ENCODE measurements at regions not wholly inside any gene's neighbourhood (a gene's known extent, or its start where the extent isn't known, plus 50 kb on each side); places are given as distances from the start of the nearest gene placed in this dataset.

DNA sequence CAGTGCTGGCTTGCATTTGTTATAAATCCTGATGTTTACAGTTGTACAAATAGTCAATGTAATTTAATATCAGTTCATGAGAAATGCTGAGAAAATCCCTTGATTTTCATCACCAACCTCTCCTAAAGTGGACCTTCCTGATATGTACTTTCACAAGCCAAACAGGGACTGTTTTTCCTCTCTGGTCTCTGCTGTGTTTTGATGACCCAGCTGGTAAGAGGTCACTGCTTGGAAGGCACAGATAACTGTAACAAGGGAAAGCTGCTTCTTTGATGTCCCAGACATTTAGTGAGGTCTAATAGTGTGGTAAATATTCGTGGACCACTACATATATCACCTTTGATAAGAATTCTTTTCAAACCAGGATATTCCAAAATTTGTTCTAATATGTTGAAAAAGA lies 68.7 kb upstream of the HAPLN1 start:
- Histone ChIP-seq H3K36me3 (ENCODE audit: control insufficient read depth, insufficient read depth, low read length) (no peaks in the 10 kb centered on the region), H4K20me1 (replicated peaks; ENCODE audit: control insufficient read depth, insufficient read depth, low read length) (no peaks in the 10 kb centered on the region), H3K4me1 (replicated peaks in 1 of 2; ENCODE audit: control insufficient read depth in 2 of 2, insufficient read depth in 2 of 2, low read length in 2 of 2) (no peaks in the 10 kb centered on the region), H3K9me3 (replicated peaks; ENCODE audit: control insufficient read depth, insufficient read depth, low read depth, low read length) (no peaks in the 10 kb centered on the region), H3K27ac (ENCODE audit: extremely low read depth, low read depth, low read length) (no peak overlapping the region), H2AFZ (ENCODE audit: low read depth, low read length) (no peak overlapping the region), H3K4me2 (ENCODE audit: insufficient read depth, low read length) (no peak overlapping the region), H3K27me3 (ENCODE audit: control insufficient read depth in 2 of 2, insufficient read depth in 2 of 2, low read length in 2 of 2) (no peaks in the 10 kb centered on the region), H3K4me3 (no peak overlapping the region), H3K9ac (ENCODE audit: insufficient read depth in 1 of 2, low read depth in 2 of 2, low read length in 2 of 2) (no peak overlapping the region), H3K9me1 (ENCODE audit: control insufficient read depth, insufficient read depth, low read length) (no peaks in the 10 kb centered on the region), H3K79me2 (ENCODE audit: control insufficient read depth, insufficient read depth, low read length) (no peaks in the 10 kb centered on the region)
- ATAC-seq = no peak
- ChIA-PET CTCF (ENCODE audit: low intra/inter-chr PET ratio) (no interaction called here), POLR2A (no interaction called here)
- TF ChIP-seq HMG20A (CRISPR knock-in tag; conservative IDR thresholded peaks at IDR 0.05) = no peak
- no peak for TF ChIP-seq ZNF75A (CRISPR knock-in tag; IDR thresholded peaks at IDR 0.05)
- FAIRE-seq = no peak
- intact Hi-C loops (cut with micrococcal nuclease) (no loop called here), in situ Hi-C loops (cut with MboI) (no loop called here)
- 0% methylated on average over 1 of the region's 1 CpG for WGBS (ENCODE audit: insufficient coverage, low coverage, missing lambda C conversion rate)
- no peak for DNase-seq (ENCODE audit: extremely low read depth in 1 of 4, low spot score in 3 of 4)
- no TSS peak for BruUV-seq (replicated peaks)

DNA sequence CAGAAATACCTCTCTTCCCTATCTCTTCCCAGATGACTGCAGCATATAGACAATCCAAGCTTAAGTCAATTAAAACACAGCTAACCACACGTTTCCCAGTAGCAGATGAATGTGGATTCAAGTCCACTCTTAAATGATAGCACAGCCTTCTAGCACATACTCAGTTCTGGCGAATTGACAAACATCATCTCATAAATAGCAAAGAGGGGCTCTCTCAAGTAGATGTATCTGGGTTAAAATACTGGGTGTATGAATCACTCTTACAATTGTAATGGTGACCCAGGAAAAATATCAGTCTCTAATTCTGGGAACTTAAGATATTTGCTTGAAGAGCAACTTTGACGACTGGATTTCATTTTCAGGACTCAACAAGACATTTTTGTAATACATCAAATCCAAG lies 67.0 kb upstream of the HAPLN1 start:
- Histone ChIP-seq H3K27ac (ENCODE audit: extremely low read depth, low read depth, low read length) (no peak overlapping the region), H3K4me1 (replicated peaks in 1 of 2; ENCODE audit: control insufficient read depth in 2 of 2, insufficient read depth in 2 of 2, low read length in 2 of 2) (no peaks in the 10 kb centered on the region), H3K79me2 (ENCODE audit: control insufficient read depth, insufficient read depth, low read length) (no peaks in the 10 kb centered on the region), H2AFZ (ENCODE audit: low read depth, low read length) (no peak overlapping the region), H3K9me1 (ENCODE audit: control insufficient read depth, insufficient read depth, low read length) (no peaks in the 10 kb centered on the region), H3K4me2 (ENCODE audit: insufficient read depth, low read length) (no peak overlapping the region), H3K9ac (ENCODE audit: insufficient read depth in 1 of 2, low read depth in 2 of 2, low read length in 2 of 2) (no peak overlapping the region), H3K36me3 (ENCODE audit: control insufficient read depth, insufficient read depth, low read length) (no peaks in the 10 kb centered on the region), H3K27me3 (ENCODE audit: control insufficient read depth in 2 of 2, insufficient read depth in 2 of 2, low read length in 2 of 2) (no peaks in the 10 kb centered on the region), H4K20me1 (replicated peaks; ENCODE audit: control insufficient read depth, insufficient read depth, low read length) (no peaks in the 10 kb centered on the region), H3K9me3 (replicated peaks; ENCODE audit: control insufficient read depth, insufficient read depth, low read depth, low read length) (no peaks in the 10 kb centered on the region), H3K4me3 (no peak overlapping the region)
- WGBS (ENCODE audit: insufficient coverage, low coverage, missing lambda C conversion rate) = 0% methylated on average over 3 of the region's 3 CpGs
- no peak for TF ChIP-seq ZC3H8 (IDR thresholded peaks at IDR 0.05)
- no TSS peak for BruUV-seq (replicated peaks)
- DNase-seq (ENCODE audit: extremely low read depth in 1 of 4, low spot score in 3 of 4) (no peak), ATAC-seq (no peak), FAIRE-seq (no peak)
- ChIA-PET CTCF (ENCODE audit: low intra/inter-chr PET ratio) (interaction anchor here (0.6 kb wide), 1 partner anchor 387 kb away, joined by 3 read pairs; no protein-coding TSS in a partner anchor), POLR2A (no interaction called here)
- intact Hi-C loops (cut with micrococcal nuclease) = no loop called here
- in situ Hi-C loops (cut with MboI) = no loop called here
